ENCODE measurements at regions not wholly inside any gene's neighbourhood (a gene's known extent, or its start where the extent isn't known, plus 50 kb on each side); places are given as distances from the start of the nearest gene placed in this dataset.
A peak's percentile ranks its signal among the peaks of the same experiment; 100 is the strongest.
"Not testable (repeated sequence)": the region's sequence is repeated elsewhere in the genome, so short reads cannot be mapped to it uniquely, and the experiment has no call there.

DNA sequence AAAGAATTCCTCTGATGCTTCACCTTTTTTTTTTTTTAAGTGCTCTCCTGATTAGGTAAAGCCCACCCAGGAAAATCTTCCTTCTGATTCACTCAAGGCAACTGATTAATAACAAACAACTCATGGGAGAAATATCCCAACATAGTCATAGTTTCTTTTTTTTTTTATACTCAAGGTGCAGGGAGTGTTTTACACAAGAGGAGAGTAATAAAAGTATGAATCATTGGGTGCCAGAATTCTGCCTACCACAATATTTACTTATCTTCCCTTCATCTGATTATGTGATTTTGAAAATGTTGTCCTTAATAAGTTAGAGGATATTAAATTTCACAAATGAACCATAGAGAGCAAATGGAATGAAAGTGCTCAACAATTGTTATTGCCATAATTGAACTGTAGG, 329.9 kb downstream of the TECRL start:
- Histone ChIP-seq H3K9me3 (no peaks in the 10 kb centered on the region), H3K4me3 (no peak overlapping the region)

DNA sequence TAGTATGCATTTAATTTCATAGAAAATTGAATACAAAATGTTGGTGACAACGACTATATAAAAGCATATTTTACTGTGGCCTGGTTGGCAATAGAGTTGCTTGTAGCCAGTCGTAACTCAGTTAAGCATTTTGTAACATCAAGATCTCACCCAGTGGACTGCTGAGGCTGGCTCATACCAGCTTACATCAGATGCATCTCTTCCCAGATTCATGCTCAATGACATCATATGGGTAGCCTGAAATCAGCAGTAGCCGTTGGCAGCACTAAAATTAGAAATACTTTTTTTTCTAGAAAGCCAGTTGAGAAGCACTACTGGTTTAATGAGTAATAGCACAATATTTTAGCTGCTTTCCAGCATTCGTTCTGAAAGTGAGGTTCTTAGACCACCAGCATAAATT, 341.2 kb downstream of the TECRL start:
- H3K4me3 ChIP-seq = no peak overlapping the region
- WGBS, 3 donors = 63 to 74% (median 67%) methylated on average over 4 of the region's 4 CpGs
- H3K9me3 ChIP-seq = no peaks in the 10 kb centered on the region
- H3K4me1 ChIP-seq (ENCODE audit: insufficient read depth) = no peaks in the 10 kb centered on the region
- no peaks in the 10 kb centered on the region for H3K27me3 ChIP-seq
- no peak for DNase-seq
- intact Hi-C loops (cut with DNase I) = no loop called here
- H3K36me3 ChIP-seq = no peaks in the 10 kb centered on the region
- no peak overlapping the region for H3K27ac ChIP-seq
- TF ChIP-seq EP300 (IDR thresholded peaks at IDR 0.05) = no peak
- no peak for TF ChIP-seq POLR2A (IDR thresholded peaks at IDR 0.05)
- TF ChIP-seq, protein P1, sequence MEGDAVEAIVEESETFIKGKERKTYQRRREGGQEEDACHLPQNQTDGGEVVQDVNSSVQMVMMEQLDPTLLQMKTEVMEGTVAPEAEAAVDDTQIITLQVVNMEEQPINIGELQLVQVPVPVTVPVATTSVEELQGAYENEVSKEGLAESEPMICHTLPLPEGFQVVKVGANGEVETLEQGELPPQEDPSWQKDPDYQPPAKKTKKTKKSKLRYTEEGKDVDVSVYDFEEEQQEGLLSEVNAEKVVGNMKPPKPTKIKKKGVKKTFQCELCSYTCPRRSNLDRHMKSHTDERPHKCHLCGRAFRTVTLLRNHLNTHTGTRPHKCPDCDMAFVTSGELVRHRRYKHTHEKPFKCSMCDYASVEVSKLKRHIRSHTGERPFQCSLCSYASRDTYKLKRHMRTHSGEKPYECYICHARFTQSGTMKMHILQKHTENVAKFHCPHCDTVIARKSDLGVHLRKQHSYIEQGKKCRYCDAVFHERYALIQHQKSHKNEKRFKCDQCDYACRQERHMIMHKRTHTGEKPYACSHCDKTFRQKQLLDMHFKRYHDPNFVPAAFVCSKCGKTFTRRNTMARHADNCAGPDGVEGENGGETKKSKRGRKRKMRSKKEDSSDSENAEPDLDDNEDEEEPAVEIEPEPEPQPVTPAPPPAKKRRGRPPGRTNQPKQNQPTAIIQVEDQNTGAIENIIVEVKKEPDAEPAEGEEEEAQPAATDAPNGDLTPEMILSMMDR (IDR thresholded peaks at IDR 0.05) = no peak

More for the DNA sequence above, 329.9 kb downstream of the TECRL start:
- Histone ChIP-seq H3K4me1 (ENCODE audit: insufficient read depth) (no peaks in the 10 kb centered on the region), H3K36me3 (no peaks in the 10 kb centered on the region), H3K27me3 (no peaks in the 10 kb centered on the region), H3K27ac (no peak overlapping the region)
- no peak for DNase-seq
- no peak for TF ChIP-seq POLR2A (IDR thresholded peaks at IDR 0.05)
- TF ChIP-seq EP300 (IDR thresholded peaks at IDR 0.05) = no peak
- TF ChIP-seq, protein P1 (IDR thresholded peaks at IDR 0.05) = no peak
- intact Hi-C loops (cut with DNase I) = no loop called here

DNA sequence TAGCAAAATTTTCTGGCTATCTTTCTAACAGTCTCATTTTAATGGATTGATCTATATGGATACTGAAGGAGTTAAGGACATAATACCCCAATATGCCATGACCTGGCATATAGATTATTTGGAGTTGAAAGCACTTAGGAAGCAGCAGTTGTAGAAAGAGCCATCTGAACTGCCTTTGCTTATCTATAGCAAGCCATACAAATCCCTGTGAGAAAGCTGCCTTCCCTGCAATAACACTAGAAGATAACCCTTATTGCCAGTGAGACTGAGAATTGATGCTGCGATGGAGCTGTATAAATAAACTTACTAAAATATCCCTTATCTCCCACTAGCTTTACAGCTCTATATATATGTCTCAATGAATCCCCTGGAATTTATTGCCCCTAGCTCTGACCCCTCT, 346.3 kb downstream of the TECRL start:
- Histone ChIP-seq H3K27me3 (no peaks in the 10 kb centered on the region), H3K27ac (no peak overlapping the region), H3K4me3 (no peak overlapping the region), H3K4me1 (ENCODE audit: insufficient read depth) (no peaks in the 10 kb centered on the region), H3K36me3 (no peaks in the 10 kb centered on the region), H3K9me3 (no peaks in the 10 kb centered on the region)
- intact Hi-C loops (cut with DNase I) = no loop called here
- TF ChIP-seq POLR2A (IDR thresholded peaks at IDR 0.05) = no peak
- TF ChIP-seq EP300 (IDR thresholded peaks at IDR 0.05) = no peak
- TF ChIP-seq, protein P1 (IDR thresholded peaks at IDR 0.05) = no peak
- no peak for DNase-seq
- WGBS, 3 donors = 35 to 64% (median 53%) methylated on average over 1 of the region's 1 CpG

DNA sequence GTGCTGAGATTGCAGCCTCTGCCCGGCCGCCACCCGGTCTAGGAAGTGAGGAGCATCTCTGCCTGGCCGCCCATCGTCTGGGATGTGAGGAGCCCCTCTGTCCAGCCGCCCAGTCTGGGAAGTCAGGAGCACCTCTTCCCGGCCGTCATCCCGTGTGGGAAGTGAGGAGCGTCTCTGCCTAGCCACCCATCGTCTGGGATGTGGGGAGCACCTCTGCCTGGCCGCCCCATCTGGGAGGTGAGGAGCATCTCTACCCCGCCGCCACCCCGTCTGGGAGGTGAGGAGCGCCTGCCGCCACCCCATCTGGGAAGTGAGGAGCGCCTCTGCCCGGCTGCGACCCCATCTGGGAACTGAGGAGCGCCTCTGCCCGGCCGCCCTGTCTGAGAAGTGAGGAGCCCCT, 372.2 kb downstream of the TECRL start:
- WGBS, 3 donors = 93 to 98% (median 98%) methylated on average over 13 to 23 of the region's 23 CpGs
- H3K36me3 ChIP-seq; H3K4me3 ChIP-seq; H3K4me1 ChIP-seq (ENCODE audit: insufficient read depth); intact Hi-C loops (cut with DNase I); H3K9me3 ChIP-seq; H3K27ac ChIP-seq; H3K27me3 ChIP-seq: not testable (repeated sequence)
- DNase-seq = peak in 1 of 5 donors; percentile 9

DNA sequence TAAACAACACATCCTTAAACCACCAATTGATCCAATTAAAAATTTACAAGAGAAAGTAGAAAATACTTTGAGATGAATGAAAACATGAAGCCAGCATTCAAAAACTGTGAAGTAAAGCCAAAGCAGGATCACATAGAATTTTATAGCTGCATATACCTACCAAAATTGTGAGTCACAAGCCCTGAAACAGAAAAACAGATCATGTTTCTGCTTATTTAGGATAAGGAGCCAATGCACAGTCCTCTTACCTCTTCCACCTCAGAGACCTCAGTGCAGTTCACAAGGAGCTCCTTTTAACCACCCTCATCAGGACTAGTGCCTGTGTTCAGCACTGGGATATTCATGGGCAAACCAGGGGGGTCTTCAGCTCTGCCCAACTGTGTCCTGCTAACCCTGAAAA, 386.7 kb downstream of the TECRL start:
- Histone ChIP-seq H3K4me1 (ENCODE audit: insufficient read depth) (no peaks in the 10 kb centered on the region), H3K4me3 (no peak overlapping the region), H3K27me3 (no peaks in the 10 kb centered on the region), H3K27ac (no peak overlapping the region), H3K36me3 (no peaks in the 10 kb centered on the region), H3K9me3 (no peaks in the 10 kb centered on the region)
- intact Hi-C loops (cut with DNase I) = no loop called here
- TF ChIP-seq POLR2A (IDR thresholded peaks at IDR 0.05) (no peak), EP300 (IDR thresholded peaks at IDR 0.05) (no peak)
- TF ChIP-seq, protein P1 (IDR thresholded peaks at IDR 0.05) = no peak
- no peak for DNase-seq

Data from ovary (tissue), 7 donors.